ENCODE measurements at regions not wholly inside any gene's neighbourhood (a gene's known extent, or its start where the extent isn't known, plus 50 kb on each side); places are given as distances from the start of the nearest gene placed in this dataset.

GRCh38 chr3:18075799-18076198 is 333.4 kb upstream of the TBC1D5 start:
- BruUV-seq (replicated peaks): no TSS peak
- POLR2A ChIA-PET: interaction anchor here (0.7 kb wide), 1 partner anchor 685 kb away, joined by 3 read pairs; no protein-coding TSS in a partner anchor
- CTCF ChIA-PET (ENCODE audit: unreplicated experiment): no interaction called here
- Histone ChIP-seq H4K20me1 (ENCODE audit: insufficient read depth, low read length) (no peaks in the 10 kb centered on the region), H3K4me2 (ENCODE audit: low read length) (no peak overlapping the region), H3K79me2 (ENCODE audit: insufficient read depth, low read depth, low read length) (no peaks in the 10 kb centered on the region), H3K36me3 (ENCODE audit: insufficient read depth, low read length) (no peaks in the 10 kb centered on the region), H3K27ac (ENCODE audit: low read depth, low read length, poor library complexity, severe bottlenecking) (no peak overlapping the region), H3K9me3 (ENCODE audit: low read length) (no peaks in the 10 kb centered on the region), H2AFZ (ENCODE audit: low read length) (no peak overlapping the region), H3K9me2 (ENCODE audit: insufficient read depth, low read length) (0 out of 2 replicates have a peak, but pooled peaks cover 6% of the 10 kb centered on the region), H3K4me1 (ENCODE audit: insufficient read depth, low read length, poor library complexity, severe bottlenecking) (no peaks in the 10 kb centered on the region), H3K4me3 (ENCODE audit: low read depth, low read length, poor library complexity, severe bottlenecking) (no peak overlapping the region)
- intact Hi-C loops (cut with micrococcal nuclease; ENCODE audit: unreplicated experiment): no loop called here
- TF ChIP-seq EZH2phosphoT487 (IDR thresholded peaks at IDR 0.05; ENCODE audit: borderline replicate concordance, low read depth, low read length): no peak
- no peak for TF ChIP-seq CTCF (conservative IDR thresholded peaks at IDR 0.05; ENCODE audit: low read length)
- DNase-seq (ENCODE audit: low spot score): no peak

GRCh38 chr3:18071833-18072232 is 329.4 kb upstream of the TBC1D5 start:
- POLR2A ChIA-PET: no interaction called here

More at GRCh38 chr3:18071833-18072232, 329.4 kb upstream of the TBC1D5 start:
- H3K27ac ChIP-seq (ENCODE audit: low read depth, low read length, poor library complexity, severe bottlenecking): no peak overlapping the region
- H2AFZ ChIP-seq (ENCODE audit: low read length): no peak overlapping the region; the same call in 1 of the 2 replicates
- no peak for DNase-seq (ENCODE audit: low spot score)
- no peaks in the 10 kb centered on the region for H3K36me3 ChIP-seq (ENCODE audit: insufficient read depth, low read length)
- no TSS peak for BruUV-seq (replicated peaks)
- intact Hi-C loops (cut with micrococcal nuclease; ENCODE audit: unreplicated experiment): no loop called here
- CTCF ChIA-PET (ENCODE audit: unreplicated experiment): no interaction called here
- H3K4me1 ChIP-seq (ENCODE audit: insufficient read depth, low read length, poor library complexity, severe bottlenecking): no peaks in the 10 kb centered on the region
- no peaks in the 10 kb centered on the region for H3K79me2 ChIP-seq (ENCODE audit: insufficient read depth, low read depth, low read length)
- no peak for TF ChIP-seq EZH2phosphoT487 (IDR thresholded peaks at IDR 0.05; ENCODE audit: borderline replicate concordance, low read depth, low read length)
- no peak for TF ChIP-seq CTCF (conservative IDR thresholded peaks at IDR 0.05; ENCODE audit: low read length)
- no peak overlapping the region for H3K4me2 ChIP-seq (ENCODE audit: low read length)
- H3K4me3 ChIP-seq (ENCODE audit: low read depth, low read length, poor library complexity, severe bottlenecking): no peak overlapping the region
- no peaks in the 10 kb centered on the region for H3K9me3 ChIP-seq (ENCODE audit: low read length)
- H4K20me1 ChIP-seq (ENCODE audit: insufficient read depth, low read length): no peaks in the 10 kb centered on the region
- 0 out of 2 replicates have a peak, but pooled peaks cover 6% of the 10 kb centered on the region for H3K9me2 ChIP-seq (ENCODE audit: insufficient read depth, low read length)
